ENCODE measurements at regions not wholly inside any gene's neighbourhood (a gene's known extent, or its start where the extent isn't known, plus 50 kb on each side); places are given as distances from the start of the nearest gene placed in this dataset.

GRCh38 chrX:4706961-4707360 lies 993.5 kb upstream of the PRKX start:
- TF ChIP-seq ZFP30 (CRISPR knock-in tag; IDR thresholded peaks at IDR 0.05) (no peak), TOX (CRISPR knock-in tag; IDR thresholded peaks at IDR 0.05; ENCODE audit: borderline replicate concordance) (no peak), RARB (CRISPR knock-in tag; IDR thresholded peaks at IDR 0.05) (no peak), ZC3H10 (CRISPR knock-in tag; IDR thresholded peaks at IDR 0.05) (no peak), ARNTL (CRISPR knock-in tag; IDR thresholded peaks at IDR 0.05; ENCODE audit: borderline replicate concordance, low read depth) (no peak)
- no peak for ATAC-seq

GRCh38 chrX:4690521-4690920 lies 977.1 kb upstream of the PRKX start:
- no peak for ATAC-seq
- TF ChIP-seq PPARA (CRISPR knock-in tag; IDR thresholded peaks at IDR 0.05; ENCODE audit: borderline replicate concordance) (no peak), CSDC2 (CRISPR knock-in tag; IDR thresholded peaks at IDR 0.05) (no peak), POU6F1 (CRISPR knock-in tag; IDR thresholded peaks at IDR 0.05; ENCODE audit: borderline replicate concordance, low read depth) (no peak), ZNF565 (CRISPR knock-in tag; conservative IDR thresholded peaks at IDR 0.05; ENCODE audit: low read depth) (no peak), ARNTL (CRISPR knock-in tag; IDR thresholded peaks at IDR 0.05; ENCODE audit: borderline replicate concordance, low read depth) (no peak), TSHZ2 (CRISPR knock-in tag; IDR thresholded peaks at IDR 0.05) (no peak), ZFP3 (CRISPR knock-in tag; IDR thresholded peaks at IDR 0.05) (no peak), OSR1 (CRISPR knock-in tag; IDR thresholded peaks at IDR 0.05) (no peak), CREB5 (CRISPR knock-in tag; IDR thresholded peaks at IDR 0.05; ENCODE audit: low read depth) (no peak), BACH2 (CRISPR knock-in tag; IDR thresholded peaks at IDR 0.05; ENCODE audit: borderline replicate concordance) (no peak), ZC3H10 (CRISPR knock-in tag; IDR thresholded peaks at IDR 0.05) (no peak), CSRNP3 (CRISPR knock-in tag; IDR thresholded peaks at IDR 0.05) (no peak)

GRCh38 chrX:4682636-4683035 lies 969.2 kb upstream of the PRKX start:
- TF ChIP-seq ZFP30 (CRISPR knock-in tag; IDR thresholded peaks at IDR 0.05) = no peak
- no peak for TF ChIP-seq SNAI2 (CRISPR knock-in tag; IDR thresholded peaks at IDR 0.05)
- TF ChIP-seq PATZ1 (CRISPR knock-in tag; IDR thresholded peaks at IDR 0.05; ENCODE audit: borderline replicate concordance) = no peak
- no peak for TF ChIP-seq POU6F1 (CRISPR knock-in tag; IDR thresholded peaks at IDR 0.05; ENCODE audit: borderline replicate concordance, low read depth)
- TF ChIP-seq BACH2 (CRISPR knock-in tag; IDR thresholded peaks at IDR 0.05; ENCODE audit: borderline replicate concordance) = no peak
- TF ChIP-seq PPARA (CRISPR knock-in tag; IDR thresholded peaks at IDR 0.05; ENCODE audit: borderline replicate concordance) = no peak
- TF ChIP-seq ISL1 (CRISPR knock-in tag; IDR thresholded peaks at IDR 0.05) = no peak
- TF ChIP-seq ARNTL (CRISPR knock-in tag; IDR thresholded peaks at IDR 0.05; ENCODE audit: borderline replicate concordance, low read depth) = no peak
- no peak for TF ChIP-seq ZNF70 (CRISPR knock-in tag; IDR thresholded peaks at IDR 0.05)
- no peak for TF ChIP-seq ZNF8 (CRISPR knock-in tag; IDR thresholded peaks at IDR 0.05)
- no peak for ATAC-seq
